Daoy (cell line): ENCODE measurements at regions not wholly inside any gene's neighbourhood (a gene's known extent, or its start where the extent isn't known, plus 50 kb on each side); places are given as distances from the start of the nearest gene placed in this dataset.

ENCODE experiments used
- DNase-seq: peaks from one replicate; pipeline ENCODE4 v3.0.0-alpha.2; 2015; ENCODE audit warnings: low read depth

GRCh38 chr18:51580580-51580979 lies 383.1 kb upstream of the MEX3C start:
- no peak for DNase-seq

GRCh38 chr18:51582551-51582950 lies 385.1 kb upstream of the MEX3C start:
- no peak for DNase-seq

DNA sequence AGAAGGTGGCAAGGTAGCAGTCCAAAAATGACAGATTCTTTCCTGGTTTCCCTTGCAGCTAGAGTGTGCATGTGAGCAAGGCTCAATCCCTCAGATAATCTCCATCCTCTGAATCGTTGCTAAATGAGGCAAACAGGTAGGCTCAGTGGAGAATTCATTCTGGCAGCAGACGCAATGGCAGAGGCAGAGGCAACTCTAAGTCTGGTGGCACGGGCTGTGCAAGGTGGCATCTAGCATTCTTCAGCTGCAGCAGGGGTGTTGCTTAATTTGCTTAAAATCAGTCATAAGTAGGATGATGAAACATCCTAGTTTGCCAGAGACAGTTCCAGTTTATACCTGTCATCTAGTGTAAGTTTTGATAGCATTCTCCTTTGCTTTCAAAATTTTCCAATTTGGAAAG lies 391.1 kb upstream of the MEX3C start:
- no peak for DNase-seq

GRCh38 chr18:51593931-51594330 lies 396.4 kb upstream of the MEX3C start:
- DNase-seq: no peak

DNA sequence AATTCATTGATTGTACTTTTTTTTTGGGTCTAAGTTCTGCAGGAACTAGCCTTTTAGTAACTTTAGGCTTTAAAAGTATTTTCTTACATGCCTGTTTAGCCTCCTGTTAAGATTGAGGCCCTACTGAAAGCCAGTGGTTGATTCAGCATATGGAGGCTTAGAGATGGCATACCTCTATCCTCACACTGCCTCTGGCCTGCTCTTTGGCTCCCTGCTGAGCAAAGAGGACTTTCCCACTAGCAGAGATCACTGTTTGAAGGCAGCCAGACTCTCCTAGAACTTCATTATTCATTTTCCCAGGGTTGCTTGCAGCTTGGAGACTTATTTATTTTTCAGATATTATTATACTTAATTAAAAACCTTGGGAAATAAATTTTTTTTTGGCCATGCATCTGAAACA lies 405.6 kb upstream of the MEX3C start:
- no peak for DNase-seq

DNA sequence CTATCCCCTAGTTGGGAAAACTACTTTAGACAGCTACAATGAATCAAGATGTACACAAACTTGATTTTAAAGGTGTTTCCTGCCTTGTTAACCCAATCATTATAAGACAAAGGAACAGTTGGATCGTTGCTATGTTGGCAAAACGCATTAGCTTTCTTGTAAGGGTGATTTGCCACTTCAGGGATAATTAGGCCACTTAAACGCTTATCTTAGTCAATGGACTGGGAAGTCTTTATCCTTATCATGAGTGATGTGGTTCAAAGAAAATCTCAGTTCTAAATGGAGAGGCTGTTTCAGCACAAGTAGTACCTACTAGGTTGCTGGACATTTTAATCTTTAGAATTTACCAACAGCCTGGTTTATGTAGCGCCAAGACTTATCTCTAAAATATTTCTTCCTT lies 406.1 kb upstream of the MEX3C start:
- DNase-seq: no peak

DNA sequence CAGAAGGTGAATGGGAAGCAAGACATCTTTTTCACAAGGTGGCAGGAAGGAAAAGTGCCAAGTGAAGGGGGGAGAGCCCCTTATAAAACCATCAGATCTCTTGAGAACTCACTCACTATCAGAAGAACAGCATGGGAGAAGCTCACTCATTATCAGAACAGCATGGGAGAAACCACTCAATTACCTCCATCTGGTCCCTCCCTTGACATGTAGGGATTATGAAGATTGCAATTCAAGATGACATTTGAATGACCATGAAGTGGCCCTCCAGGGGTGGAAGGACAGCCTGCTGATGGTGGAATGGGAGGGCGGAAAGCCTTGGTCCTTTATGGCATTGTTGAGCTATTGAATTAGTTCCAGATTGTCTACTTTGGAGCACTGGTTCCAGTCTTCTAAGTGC lies 413.0 kb upstream of the MEX3C start:
- no peak for DNase-seq

GRCh38 chr18:51611326-51611725 lies 413.8 kb upstream of the MEX3C start:
- DNase-seq: no peak

GRCh38 chr18:51614033-51614432 lies 416.6 kb upstream of the MEX3C start:
- peak; percentile 3 for DNase-seq

DNA sequence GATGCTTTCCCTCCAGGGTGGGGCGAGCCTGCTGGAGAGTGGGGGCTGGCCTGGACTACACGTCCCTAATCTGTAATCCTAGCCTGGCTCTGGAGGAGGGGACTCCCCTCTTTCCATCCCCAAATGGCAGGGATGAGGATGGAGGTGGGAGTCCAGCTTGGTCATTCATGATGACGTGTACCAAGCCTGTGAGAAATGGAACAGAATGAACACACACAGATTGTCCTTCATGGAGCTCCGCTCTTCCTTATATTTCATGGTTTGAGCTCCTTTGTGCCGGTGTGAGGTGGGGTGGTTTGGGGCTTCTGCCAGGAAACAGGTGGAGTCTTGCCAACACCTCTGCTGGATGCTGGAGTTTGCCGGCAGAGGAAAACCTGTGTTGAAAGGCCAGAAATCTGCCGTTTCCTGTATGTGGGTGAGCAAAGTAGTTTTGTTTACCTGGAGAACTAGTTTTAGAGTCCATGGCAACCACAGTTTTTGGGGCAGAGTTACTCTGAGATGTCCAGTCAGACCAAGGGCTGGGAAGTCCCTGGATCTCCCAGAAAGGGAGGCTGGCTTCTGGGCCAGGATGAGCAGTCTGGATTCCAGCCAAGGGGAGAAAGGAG lies 417.6 kb upstream of the MEX3C start:
- no peak for DNase-seq

GRCh38 chr18:51617167-51617566 lies 419.7 kb upstream of the MEX3C start:
- DNase-seq: no peak

GRCh38 chr18:51617572-51618260 lies 420.2 kb upstream of the MEX3C start:
- DNase-seq: no peak

DNA sequence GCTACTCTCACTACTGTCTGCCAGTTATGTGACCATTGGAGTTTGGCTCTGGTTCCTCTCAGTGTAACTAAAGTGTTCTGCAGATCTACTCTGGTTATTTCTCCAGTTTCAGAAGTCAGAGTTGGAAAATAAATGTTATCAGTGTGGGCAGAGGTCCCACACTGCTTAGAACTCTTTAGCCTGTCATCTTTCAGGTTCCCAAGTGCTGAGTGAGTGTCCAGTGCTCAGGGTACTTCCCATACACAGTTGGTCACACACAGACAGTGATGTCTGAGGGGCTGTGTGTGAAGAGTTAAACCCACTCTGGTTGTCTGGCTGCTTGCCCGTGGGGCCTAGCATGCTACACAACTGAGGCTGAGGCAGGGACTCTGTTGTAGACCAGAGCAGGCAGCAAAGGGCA lies 421.8 kb upstream of the MEX3C start:
- no peak for DNase-seq

GRCh38 chr18:51621113-51621863 lies 423.8 kb upstream of the MEX3C start:
- DNase-seq: peak; percentile 2

GRCh38 chr18:51621864-51622160 lies 424.3 kb upstream of the MEX3C start:
- no peak for DNase-seq

GRCh38 chr18:51622702-51623101 lies 425.2 kb upstream of the MEX3C start:
- no peak for DNase-seq

- DNase-seq: no peak
Observed at GRCh38 chr18:51623653-51624052, 426.2 kb upstream of the MEX3C start.

DNA sequence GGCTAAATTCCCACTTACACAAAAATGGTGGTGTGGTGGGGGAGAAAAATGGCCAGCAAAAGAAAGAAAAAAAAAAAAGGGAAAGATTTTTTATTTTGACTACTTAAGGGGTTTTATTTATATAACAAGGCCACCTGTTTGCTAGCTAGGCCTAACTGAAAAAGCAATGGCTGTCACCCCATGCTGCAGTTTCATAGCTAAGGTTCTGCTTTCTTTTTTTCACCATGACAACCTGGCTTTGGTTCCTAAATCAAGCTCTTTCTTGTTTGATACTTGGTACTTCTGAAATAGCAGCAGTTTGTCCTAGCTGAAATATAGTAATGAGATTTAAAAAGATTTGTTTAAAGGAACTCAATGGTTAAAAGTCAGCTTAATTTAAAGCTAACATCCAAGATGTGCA lies 433.2 kb upstream of the MEX3C start:
- no peak for DNase-seq

DNA sequence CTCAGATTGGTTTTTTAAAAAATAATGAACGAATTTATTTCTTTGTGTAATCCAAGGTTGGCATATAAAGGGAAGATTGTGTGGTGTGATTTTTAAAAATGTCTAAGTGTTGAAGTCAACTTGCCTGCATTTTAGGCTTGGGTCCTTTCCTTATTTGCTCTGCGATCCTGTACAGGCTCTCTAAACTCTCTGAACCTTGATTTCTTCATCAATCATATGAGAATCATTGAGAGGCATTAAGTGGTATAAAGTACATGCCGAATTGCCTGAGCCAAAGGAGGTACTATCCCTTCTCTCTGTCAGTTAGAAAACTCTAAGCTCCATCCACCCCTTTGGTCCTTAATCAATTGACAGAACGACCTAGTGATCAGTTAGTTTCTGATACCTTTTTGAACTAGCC lies 440.4 kb upstream of the MEX3C start:
- DNase-seq: no peak

DNA sequence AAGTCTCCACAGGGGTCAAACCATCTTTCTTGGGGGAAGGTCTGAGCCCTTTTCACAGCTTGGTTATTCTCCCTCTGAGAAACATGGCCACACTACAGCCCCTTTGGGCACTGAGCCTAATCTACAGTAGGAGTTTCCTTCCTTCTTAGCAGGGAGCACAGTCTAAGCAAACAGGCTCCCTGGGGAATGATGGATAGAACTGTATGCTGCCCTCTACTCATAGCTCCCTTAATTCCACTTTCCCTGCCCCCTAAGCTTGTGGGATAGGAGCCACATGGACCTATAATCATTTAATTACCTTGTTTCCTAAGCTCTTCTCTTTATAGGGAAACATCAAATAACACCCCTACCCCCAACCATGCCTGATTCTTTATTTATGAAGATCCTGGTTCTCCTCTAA lies 442.1 kb upstream of the MEX3C start:
- no peak for DNase-seq

DNA sequence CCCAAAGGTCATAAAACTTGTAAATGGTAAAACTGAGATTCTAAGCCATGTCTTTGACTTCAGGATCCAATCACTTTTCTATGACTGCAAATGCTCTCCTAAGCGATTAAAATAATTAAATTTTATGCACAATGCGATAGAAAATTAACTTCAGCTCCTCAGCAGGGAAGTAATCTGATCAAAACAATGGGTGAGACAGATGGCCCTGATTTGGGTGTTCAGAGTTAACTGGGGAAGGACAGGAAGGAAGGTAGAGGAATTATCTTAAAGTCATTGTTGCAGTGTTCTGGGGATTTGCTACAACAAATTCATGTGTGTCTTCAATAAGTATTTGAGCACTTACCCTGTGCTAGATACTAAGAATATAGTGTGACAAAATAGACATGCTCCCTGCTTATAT lies 446.0 kb upstream of the MEX3C start:
- no peak for DNase-seq

DNA sequence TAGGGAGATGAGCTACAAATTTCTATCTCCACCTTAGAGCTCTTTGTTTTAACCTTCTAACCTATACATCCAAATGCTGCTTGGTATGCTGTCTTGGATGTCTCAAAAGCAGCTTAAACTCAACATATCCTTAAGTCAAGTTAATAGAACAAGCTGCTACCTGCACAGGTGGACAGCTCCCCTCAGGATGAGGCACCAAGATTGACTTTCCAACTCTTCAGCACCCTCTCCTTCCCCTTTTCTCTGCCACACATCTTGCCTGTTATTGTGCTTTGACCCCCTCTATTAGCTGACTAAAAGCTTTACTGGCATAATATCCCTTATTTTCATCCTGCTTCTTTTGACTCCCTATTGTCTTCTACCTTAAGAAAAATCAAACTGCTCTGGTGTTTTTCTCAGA lies 448.1 kb upstream of the MEX3C start:
- DNase-seq: no peak

DNA sequence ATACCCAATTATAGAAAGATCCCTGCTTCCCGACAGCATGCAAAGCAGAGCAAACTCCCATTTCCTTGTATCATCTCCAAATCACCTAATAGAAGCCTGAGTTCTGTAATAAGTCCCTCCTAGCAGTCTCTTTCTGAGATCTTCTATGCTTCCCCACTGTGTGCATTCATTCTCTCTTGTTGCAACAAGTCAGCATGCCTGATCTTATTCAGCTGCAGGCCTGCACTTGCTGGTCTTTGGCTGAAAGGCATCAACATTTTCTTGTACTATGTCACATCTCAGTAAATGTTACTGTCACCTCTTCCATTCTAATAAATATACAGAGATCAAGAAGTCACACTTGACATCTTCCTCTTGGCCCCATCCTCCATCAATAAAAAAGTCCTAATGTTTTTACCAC lies 449.9 kb upstream of the MEX3C start:
- DNase-seq: no peak

DNA sequence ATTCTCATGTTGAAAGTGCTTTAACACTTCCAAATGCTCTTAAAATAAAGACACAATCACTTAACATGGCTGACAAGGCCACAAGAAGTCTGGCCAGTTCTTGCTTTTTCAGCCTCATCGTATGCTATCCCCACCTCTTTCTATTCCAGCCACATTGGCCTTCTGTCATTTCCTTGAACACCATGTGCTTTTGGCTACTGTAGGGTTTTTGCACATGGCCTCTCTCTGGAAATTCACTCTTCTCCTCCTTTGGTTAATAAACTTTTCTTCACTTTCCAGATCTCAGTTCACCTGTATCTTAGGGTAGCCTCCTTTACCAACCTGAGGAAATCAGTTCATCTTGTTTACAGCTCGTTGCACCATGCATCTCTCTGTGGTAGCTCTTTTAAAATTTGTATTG lies 450.5 kb upstream of the MEX3C start:
- DNase-seq: no peak
